Endothelial cell of umbilical vein (primary cell): ENCODE measurements at regions not wholly inside any gene's neighbourhood (a gene's known extent, or its start where the extent isn't known, plus 50 kb on each side); places are given as distances from the start of the nearest gene placed in this dataset.

Experiments
- BruUV-seq: library from RNA; stranded (reverse); fragments of 400-500 nt; replicated peaks from 2 replicates; lab custom pipeline; 2021; lab: Mats Ljungman, UMichigan
- CTCF ChIA-PET: fragments of 300-600, 350-600 bp; sonication (Branson Sonifier 250); formaldehyde crosslinking; loops from one replicate; lab custom pipeline; 2021; ENCODE audit warnings: antibody characterized with exemption, inconsistent platforms; lab: Charles Lee
- POLR2A ChIA-PET: fragments of 300-600, 350-600 bp; sonication (Branson Sonifier 250); formaldehyde crosslinking; loops from one replicate; lab custom pipeline; 2021; ENCODE audit warnings: antibody characterized with exemption, inconsistent platforms; lab: Charles Lee
- DNase-seq: peaks from one replicate; pipeline ENCODE4 v3.0.0-alpha.2; 2011; ENCODE audit warnings: low read depth, low spot score
- FAIRE-seq: peaks from 2 replicates; lab custom pipeline; 2011; peaks lifted over from hg19 to GRCh38; lab: Jason Lieb, UNC
- H2AFZ ChIP-seq: 2 replicates; pipeline ENCODE4 v1.6.0; 2012; ENCODE audit warnings: low read depth, low read length, control low read depth, inconsistent platforms
- H3K27ac ChIP-seq: 2 replicates; pipeline ENCODE4 v1.5.1; 2011; ENCODE audit warnings: low read depth, mild to moderate bottlenecking, control low read depth, low read length, moderate library complexity; ENCODE audit not compliant: insufficient read depth
- H3K27me3 ChIP-seq, 2 experiments: 2 replicates each; pipeline versions ENCODE4 v1.6.0 to v1.6.1; 2011; ENCODE audit warnings: low read length in 2 of 2, mixed read lengths in 1 of 2; ENCODE audit not compliant: control insufficient read depth in 2 of 2, insufficient read depth in 2 of 2
- H3K36me3 ChIP-seq, 2 experiments: 2 replicates in 1 of 2; 3 replicates in 1 of 2; pipeline ENCODE4 v1.5.1; 2011; ENCODE audit warnings: low read length in 2 of 2, mild to moderate bottlenecking in 1 of 2, moderate library complexity in 1 of 2; ENCODE audit not compliant: control insufficient read depth in 2 of 2, insufficient read depth in 2 of 2; ENCODE audit errors: extremely low read depth in 1 of 2
- H3K4me1 ChIP-seq: 3 replicates; pipeline ENCODE4 v1.5.1; 2011; ENCODE audit warnings: mild to moderate bottlenecking, low read length; ENCODE audit not compliant: control insufficient read depth, insufficient read depth; ENCODE audit errors: extremely low read depth
- H3K4me2 ChIP-seq: 2 replicates; pipeline ENCODE4 v1.6.1; 2011; ENCODE audit warnings: low read length, control low read depth, mixed read lengths; ENCODE audit not compliant: insufficient read depth
- H3K4me3 ChIP-seq, 3 experiments: fragments of 200-600 bp in 1 of 3; sonication (generic), shearing (Covaris generic) in 1 of 3; replicated peaks in 1 of 3; 2 replicates each; pipeline ENCODE4 v1.5.1; 2011 to 2016; ENCODE audit warnings: control low read depth in 3 of 3, low read length in 3 of 3, mild to moderate bottlenecking in 2 of 3, inconsistent platforms in 1 of 3, low read depth in 1 of 3, moderate library complexity in 1 of 3; ENCODE audit not compliant: insufficient read depth in 1 of 3
- H3K79me2 ChIP-seq: 2 replicates; pipeline ENCODE4 v1.6.0; 2012; ENCODE audit warnings: low read length, inconsistent platforms; ENCODE audit not compliant: control insufficient read depth, insufficient read depth
- H3K9ac ChIP-seq: replicated peaks from 2 replicates; pipeline ENCODE3; 2011; ENCODE audit warnings: low read length, control low read depth; ENCODE audit not compliant: insufficient read depth; ENCODE audit errors: extremely low read depth
- H3K9me1 ChIP-seq: replicated peaks from 3 replicates; pipeline ENCODE4 v1.6.0; 2011; ENCODE audit warnings: mild to moderate bottlenecking, low read length; ENCODE audit not compliant: control insufficient read depth, insufficient read depth; ENCODE audit errors: extremely low read depth
- H3K9me3 ChIP-seq: replicated peaks from 2 replicates; pipeline ENCODE4 v1.5.1; 2012; ENCODE audit warnings: low read length, inconsistent platforms; ENCODE audit not compliant: control insufficient read depth, insufficient read depth
- H4K20me1 ChIP-seq: replicated peaks from 2 replicates; pipeline ENCODE3; 2011; ENCODE audit warnings: mild to moderate bottlenecking, low read length; ENCODE audit not compliant: control insufficient read depth, insufficient read depth; ENCODE audit errors: extremely low read depth
- EZH2 ChIP-seq: IDR thresholded peaks from 2 replicates; pipeline ENCODE4 v1.6.1; 2012; ENCODE audit warnings: borderline replicate concordance, low read depth, mild to moderate bottlenecking, moderate library complexity, low read length, inconsistent platforms; ENCODE audit not compliant: severe bottlenecking
- FOS ChIP-seq: IDR thresholded peaks from 2 replicates; pipeline ENCODE4 v1.6.1; 2011; ENCODE audit warnings: mild to moderate bottlenecking, low read length, moderate library complexity, borderline replicate concordance; ENCODE audit not compliant: insufficient read depth
- GATA2 ChIP-seq: IDR thresholded peaks from 2 replicates; pipeline ENCODE4 v1.7.0; 2011; ENCODE audit warnings: low read depth, mild to moderate bottlenecking, moderate library complexity, mixed read lengths, low read length; ENCODE audit not compliant: insufficient read length, insufficient read depth
- JUN ChIP-seq: IDR thresholded peaks from 2 replicates; pipeline ENCODE4 v1.6.1; 2011; ENCODE audit warnings: borderline replicate concordance, low read depth; ENCODE audit not compliant: insufficient read length, insufficient read depth
- MYC ChIP-seq: IDR thresholded peaks from one replicate; pipeline ENCODE4 v1.6.1; 2011; ENCODE audit warnings: mild to moderate bottlenecking, low read depth, low read length
- POLR2A ChIP-seq: IDR thresholded peaks from 2 replicates; pipeline ENCODE4 v1.6.1; 2012; ENCODE audit warnings: low read depth, mild to moderate bottlenecking, control low read depth, low read length
- POLR2AphosphoS5 ChIP-seq: IDR thresholded peaks from 2 replicates; pipeline ENCODE4 v1.6.1; 2012; ENCODE audit warnings: low read depth, mild to moderate bottlenecking, control low read depth, low read length, moderate library complexity; ENCODE audit not compliant: insufficient read depth
- dilution Hi-C: fragments of 300-500 bp; cut with MboI; formaldehyde crosslinking; loops from one replicate; pipeline ENCODE4 v1.15.0; 2019; ENCODE audit warnings: low sequenced_read_pairs; ENCODE audit not compliant: extremely low pct_ligation_motif_present
- intact Hi-C: fragments of 100-400 bp; cut with micrococcal nuclease; formaldehyde crosslinking; loops from one replicate; pipeline ENCODE4 v1.10.0; 2022
- TF ChIP-seq, protein P1 (sequence below), 2 donors: IDR thresholded peaks; 1 replicate in 1 of 2; 2 replicates in 1 of 2; pipeline ENCODE4 v1.5.1; 2011; ENCODE audit warnings: low read length in 2 of 2, mild to moderate bottlenecking in 2 of 2, moderate library complexity in 2 of 2, control low read depth in 1 of 2, inconsistent platforms in 1 of 2, low read depth in 1 of 2; ENCODE audit not compliant: insufficient read depth in 1 of 2; ENCODE audit errors: extremely low read depth in 1 of 2
- TF ChIP-seq, protein P2 (sequence below): IDR thresholded peaks from 2 replicates; pipeline ENCODE4 v1.6.1; 2011; ENCODE audit not compliant: insufficient read depth, insufficient read length

DNA sequence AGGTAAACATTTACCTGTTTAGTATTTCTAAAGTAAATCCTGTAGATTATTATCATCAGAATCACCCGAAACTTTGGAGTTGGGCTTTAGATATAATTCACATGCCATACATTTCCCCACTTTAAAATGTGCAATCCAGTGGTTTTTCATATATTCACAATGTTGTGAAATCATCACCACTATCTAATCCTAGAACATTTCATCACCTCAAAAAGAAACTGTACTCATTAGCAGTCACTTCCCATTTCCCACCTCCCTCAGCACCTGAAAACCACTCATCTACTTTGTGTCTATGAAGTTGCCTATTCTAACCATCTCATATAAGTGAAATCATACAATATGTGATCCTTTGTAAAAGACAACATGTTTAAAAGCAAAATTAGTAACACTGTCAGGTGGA lies 182.6 kb downstream of the FZD1 start:
- no peak overlapping the region for H3K4me3 ChIP-seq
- TF ChIP-seq, protein P1, sequence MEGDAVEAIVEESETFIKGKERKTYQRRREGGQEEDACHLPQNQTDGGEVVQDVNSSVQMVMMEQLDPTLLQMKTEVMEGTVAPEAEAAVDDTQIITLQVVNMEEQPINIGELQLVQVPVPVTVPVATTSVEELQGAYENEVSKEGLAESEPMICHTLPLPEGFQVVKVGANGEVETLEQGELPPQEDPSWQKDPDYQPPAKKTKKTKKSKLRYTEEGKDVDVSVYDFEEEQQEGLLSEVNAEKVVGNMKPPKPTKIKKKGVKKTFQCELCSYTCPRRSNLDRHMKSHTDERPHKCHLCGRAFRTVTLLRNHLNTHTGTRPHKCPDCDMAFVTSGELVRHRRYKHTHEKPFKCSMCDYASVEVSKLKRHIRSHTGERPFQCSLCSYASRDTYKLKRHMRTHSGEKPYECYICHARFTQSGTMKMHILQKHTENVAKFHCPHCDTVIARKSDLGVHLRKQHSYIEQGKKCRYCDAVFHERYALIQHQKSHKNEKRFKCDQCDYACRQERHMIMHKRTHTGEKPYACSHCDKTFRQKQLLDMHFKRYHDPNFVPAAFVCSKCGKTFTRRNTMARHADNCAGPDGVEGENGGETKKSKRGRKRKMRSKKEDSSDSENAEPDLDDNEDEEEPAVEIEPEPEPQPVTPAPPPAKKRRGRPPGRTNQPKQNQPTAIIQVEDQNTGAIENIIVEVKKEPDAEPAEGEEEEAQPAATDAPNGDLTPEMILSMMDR (IDR thresholded peaks at IDR 0.05; ENCODE audit: extremely low read depth in 1 of 2, insufficient read depth in 1 of 2, low read depth in 1 of 2, low read length in 2 of 2), result no peak
- TF ChIP-seq, protein P2, sequence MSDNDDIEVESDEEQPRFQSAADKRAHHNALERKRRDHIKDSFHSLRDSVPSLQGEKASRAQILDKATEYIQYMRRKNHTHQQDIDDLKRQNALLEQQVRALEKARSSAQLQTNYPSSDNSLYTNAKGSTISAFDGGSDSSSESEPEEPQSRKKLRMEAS, result no peak
- no peak for FAIRE-seq
- H3K36me3 ChIP-seq, result no peaks in the 10 kb centered on the region
- dilution Hi-C loops (no loop called here), intact Hi-C loops (no loop called here)
- CTCF ChIA-PET, result no interaction called here
- H3K79me2 ChIP-seq, result no peaks in the 10 kb centered on the region
- no peaks in the 10 kb centered on the region for H3K27me3 ChIP-seq
- POLR2A ChIA-PET, result no interaction called here
- no peak overlapping the region for H3K9ac ChIP-seq
- no TSS peak for BruUV-seq
- no peaks in the 10 kb centered on the region for H4K20me1 ChIP-seq
- H3K4me1 ChIP-seq, result no peaks in the 10 kb centered on the region
- no peaks in the 10 kb centered on the region for H3K9me3 ChIP-seq
- no peak for DNase-seq
- no peaks in the 10 kb centered on the region for H3K9me1 ChIP-seq
- H3K27ac ChIP-seq, result no peak overlapping the region
- no peak overlapping the region for H2AFZ ChIP-seq
- H3K4me2 ChIP-seq, result no peak overlapping the region

- Histone ChIP-seq H4K20me1 (no peaks in the 10 kb centered on the region), H2AFZ (no peak overlapping the region), H3K9me3 (no peaks in the 10 kb centered on the region), H3K27ac (no peak overlapping the region), H3K9me1 (no peaks in the 10 kb centered on the region), H3K36me3 (no peaks in the 10 kb centered on the region), H3K79me2 (no peaks in the 10 kb centered on the region), H3K4me1 (no peaks in the 10 kb centered on the region), H3K27me3 (no peaks in the 10 kb centered on the region), H3K4me3 (no peak overlapping the region), H3K9ac (no peak overlapping the region), H3K4me2 (no peak overlapping the region)
- CTCF ChIA-PET, result no interaction called here
- DNase-seq (no peak), FAIRE-seq (no peak)
- no peak for TF ChIP-seq FOS
- TF ChIP-seq POLR2A, result no peak
- TF ChIP-seq EZH2, result no peak
- TF ChIP-seq JUN, result no peak
- TF ChIP-seq GATA2, result no peak
- TF ChIP-seq, protein P1 (IDR thresholded peaks at IDR 0.05; ENCODE audit: extremely low read depth in 1 of 2, insufficient read depth in 1 of 2, low read depth in 1 of 2, low read length in 2 of 2), result no peak
- TF ChIP-seq MYC, result no peak
- TF ChIP-seq, protein P2, result no peak
- no peak for TF ChIP-seq POLR2AphosphoS5
- dilution Hi-C loops (no loop called here), intact Hi-C loops (no loop called here)
- BruUV-seq, result no TSS peak
- POLR2A ChIA-PET, result no interaction called here
Observed at GRCh38 chr7:91455411-91455810, 191.2 kb downstream of the FZD1 start.
